HK-2 (cell line): ENCODE measurements at regions not wholly inside any gene's neighbourhood (a gene's known extent, or its start where the extent isn't known, plus 50 kb on each side); places are given as distances from the start of the nearest gene placed in this dataset.

Source experiments
- DNase-seq: peaks from one replicate; pipeline ENCODE4 v3.0.0-alpha.2; 2018; ENCODE audit not compliant: unreplicated experiment

DNA sequence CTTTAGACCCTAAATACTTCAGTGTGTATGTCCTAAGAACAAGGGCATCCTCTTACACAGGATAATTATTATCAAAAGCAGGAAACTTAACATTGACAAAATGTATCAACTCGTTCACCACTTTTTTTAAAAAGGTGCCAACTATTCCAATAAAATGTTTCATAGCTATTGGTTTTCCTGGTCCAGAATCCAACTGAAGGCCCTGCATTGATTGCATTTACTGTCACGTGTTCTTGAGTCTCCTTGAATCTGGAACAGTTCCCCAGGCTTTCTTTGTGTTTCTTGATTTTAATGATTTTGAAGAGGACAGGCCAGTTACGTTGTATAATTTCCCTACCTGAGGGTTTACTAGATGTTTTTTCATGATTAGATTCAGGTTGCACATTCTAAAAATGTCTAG, 94.6 kb upstream of the ARHGEF3 start:
- DNase-seq, result no peak

DNA sequence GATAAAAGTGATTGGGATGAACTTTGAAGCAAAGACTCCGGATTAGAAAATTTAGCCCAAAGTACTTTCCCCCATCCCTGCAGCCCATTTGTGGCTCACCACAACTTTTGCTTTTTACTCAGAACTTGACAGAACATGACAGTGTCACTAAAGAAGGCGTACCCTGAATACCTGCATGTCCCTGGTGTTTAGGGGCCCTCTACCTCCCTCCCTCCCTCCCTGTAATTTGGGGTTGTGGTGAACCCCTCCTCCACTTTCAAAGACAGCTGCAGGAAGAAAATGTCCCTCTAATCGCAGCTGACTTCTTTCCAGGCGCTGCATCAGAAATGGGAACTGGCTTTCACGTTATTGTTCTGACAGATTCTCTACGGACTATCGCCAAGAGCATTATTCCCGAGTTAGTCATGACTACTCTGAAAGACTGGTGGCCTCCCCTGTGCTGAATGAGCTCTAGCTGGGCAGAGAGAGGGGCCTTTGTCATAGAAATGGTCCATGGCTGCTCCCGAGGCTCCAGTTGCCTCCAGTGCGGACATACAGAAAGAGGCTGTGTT, 93.2 kb upstream of the ARHGEF3 start:
- DNase-seq, result no peak

DNA sequence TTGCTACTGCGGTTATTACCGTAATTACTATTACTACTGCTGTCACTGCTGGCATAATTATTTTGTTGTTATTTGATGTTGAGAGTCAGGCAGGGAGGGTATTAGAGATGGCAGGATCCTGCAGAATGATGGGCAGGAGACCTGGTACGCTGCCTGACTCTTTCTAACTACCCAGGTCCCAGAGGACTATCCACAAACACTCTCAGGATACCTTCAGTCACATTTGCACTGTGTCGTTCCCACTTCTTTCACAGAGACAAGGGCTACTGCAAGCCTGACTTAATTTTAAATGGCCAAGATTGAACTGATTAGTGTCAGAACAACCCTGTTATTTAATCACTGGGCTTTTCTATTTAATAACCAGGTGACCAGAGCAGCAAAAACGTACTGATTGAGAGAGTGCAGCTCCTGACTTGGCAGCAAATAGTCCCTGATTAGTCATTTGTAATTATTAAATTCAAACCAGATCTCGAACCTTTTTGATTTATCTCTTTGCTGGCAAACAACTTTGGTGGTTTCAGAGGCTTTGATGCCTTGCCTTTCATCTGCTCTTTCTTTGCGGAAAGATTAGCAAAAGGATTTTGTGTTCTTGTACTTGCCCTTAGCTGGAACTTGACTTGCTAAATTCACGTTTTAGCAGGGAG, 88.8 kb upstream of the ARHGEF3 start:
- no peak for DNase-seq

DNA sequence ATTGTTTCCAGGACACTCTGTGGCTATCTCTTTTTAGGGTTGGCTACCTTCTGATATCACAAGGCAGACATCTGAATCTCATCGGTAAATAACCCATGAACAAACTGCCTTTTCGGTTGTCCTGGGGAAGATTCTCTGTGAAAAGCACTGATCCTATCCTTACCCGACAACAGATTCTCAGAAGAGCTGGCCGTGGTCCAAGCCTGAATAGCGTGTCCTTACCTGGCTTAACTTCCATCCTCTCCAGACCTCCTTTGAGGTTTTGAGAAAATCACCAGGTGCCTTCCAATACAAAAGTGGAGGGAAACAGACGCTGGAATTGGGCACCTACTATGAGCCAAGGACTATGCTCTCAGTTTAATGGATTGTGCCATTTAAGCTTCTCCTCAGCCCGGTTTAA, 87.4 kb upstream of the ARHGEF3 start:
- DNase-seq, result no peak

DNA sequence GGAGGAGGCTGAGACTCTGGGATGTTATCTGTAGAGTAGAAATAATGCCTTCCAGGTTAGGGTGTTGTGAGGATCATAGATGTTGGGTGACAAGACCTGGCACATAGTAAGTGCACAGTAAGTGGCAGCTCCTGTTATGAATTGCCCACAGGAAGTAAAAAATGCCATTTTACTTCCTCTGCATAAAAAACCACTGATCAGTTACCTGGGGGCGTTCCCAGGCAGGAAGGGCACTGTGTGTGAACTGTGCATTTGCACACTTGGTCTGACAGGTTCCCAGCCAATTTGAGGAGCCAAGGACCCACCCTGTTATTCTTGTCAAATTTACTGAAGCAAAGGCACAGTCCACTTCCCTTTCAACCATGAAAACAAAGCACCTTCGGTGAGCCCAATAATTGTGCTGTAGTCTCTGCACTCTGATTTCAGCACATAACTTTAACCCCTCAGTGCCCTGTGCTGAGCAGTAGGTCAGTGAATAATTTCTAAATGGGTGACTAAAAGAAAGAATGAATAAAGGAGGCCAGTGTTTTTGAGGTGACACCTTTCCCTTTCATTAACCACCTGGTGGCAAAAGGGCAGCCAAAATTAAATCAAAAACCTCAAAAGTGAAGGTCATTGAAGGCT, 85.8 kb upstream of the ARHGEF3 start:
- DNase-seq, result no peak

DNA sequence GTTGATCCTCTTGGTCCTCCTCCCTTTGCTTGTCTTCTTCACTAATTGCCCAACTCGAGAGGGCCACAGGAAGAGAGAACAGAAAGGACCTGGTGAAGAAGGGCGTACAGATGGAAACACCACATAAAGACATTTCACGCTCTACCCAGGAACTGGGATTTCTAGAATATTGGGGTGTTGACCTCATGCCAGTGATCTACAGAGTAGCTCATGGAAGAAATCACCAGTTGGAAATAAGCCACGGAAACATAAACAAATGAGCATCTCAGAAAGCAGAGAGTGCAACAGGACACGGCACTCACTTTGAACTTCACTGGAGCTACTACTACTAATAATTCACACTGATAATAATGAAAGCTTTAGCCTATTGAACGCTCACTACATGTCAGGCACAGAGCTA, 84.6 kb upstream of the ARHGEF3 start:
- DNase-seq, result no peak

DNA sequence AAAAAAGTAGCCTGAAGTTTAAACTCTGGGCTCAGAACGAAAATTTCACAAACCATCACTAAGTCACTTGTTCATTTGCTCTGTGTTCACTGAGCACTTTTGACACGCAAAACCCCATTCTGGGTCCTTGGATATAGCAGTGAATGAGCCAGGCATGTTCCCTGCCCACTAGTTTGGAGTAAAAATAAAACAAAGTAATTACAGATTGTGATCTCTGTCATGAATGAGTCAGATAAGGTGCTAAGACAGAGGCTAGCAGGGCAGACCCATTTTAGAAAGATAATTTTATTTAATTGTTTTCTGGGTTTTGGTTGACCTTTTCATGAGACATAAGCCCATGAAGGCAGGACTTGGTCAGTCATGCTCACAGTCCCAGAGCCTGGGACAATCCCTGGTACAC, 84.1 kb upstream of the ARHGEF3 start:
- no peak for DNase-seq

DNA sequence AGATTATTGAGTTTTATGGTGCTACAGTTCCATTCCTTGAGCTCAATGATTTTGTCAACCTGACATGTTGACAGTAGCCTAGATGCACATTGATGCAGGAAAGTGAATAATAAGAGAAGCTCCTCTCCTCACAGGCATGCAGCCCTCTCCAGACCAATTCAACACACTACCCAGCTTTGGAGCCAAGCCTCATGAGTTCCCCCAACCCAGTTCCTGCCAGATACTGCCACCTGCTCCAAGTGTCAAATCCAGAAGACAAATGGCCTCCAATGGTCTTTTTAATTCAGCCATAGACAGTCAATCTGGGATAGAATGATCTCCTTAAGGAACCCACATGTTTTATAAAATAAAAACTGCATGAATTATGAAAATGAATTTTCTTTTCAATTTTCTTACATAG, 83.7 kb upstream of the ARHGEF3 start:
- DNase-seq, result no peak

DNA sequence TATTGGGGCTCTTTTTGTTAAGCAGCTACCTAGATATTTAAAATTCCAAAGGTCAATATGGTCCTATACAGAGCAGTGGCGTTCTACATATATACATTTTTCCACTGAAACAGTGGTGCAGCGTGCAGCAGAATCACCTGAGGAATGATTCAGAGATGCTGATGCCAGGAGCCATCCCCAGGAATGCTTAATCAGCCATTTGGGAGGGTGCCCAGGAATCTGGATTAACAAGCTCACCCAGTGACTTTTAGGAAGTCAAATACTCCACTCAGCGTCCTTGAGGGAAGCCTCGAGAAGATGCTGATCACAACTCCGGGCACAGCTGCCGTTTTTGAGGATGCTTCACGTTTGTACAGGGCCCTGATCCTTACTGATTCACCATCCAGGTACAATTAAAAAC, 82.6 kb upstream of the ARHGEF3 start:
- no peak for DNase-seq

DNA sequence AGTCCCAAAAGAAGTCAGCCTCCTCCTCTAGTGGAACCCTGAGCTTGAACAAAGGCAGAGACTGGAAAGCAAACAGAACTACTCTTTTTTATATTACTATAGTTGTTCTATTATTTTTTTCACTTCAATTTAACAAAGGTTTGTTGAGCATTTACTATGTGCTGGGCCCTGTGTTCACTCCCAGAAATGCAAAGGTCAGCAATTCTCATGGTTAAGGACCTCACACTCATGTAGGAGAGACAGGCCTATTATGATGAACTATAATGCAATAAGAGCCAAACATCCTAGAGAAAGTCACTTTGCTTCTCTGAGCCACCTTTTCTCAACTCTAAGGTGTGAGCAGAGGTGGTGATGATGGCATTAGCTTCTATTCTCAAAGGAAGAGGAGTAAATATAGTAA, 82.1 kb upstream of the ARHGEF3 start:
- no peak for DNase-seq

DNA sequence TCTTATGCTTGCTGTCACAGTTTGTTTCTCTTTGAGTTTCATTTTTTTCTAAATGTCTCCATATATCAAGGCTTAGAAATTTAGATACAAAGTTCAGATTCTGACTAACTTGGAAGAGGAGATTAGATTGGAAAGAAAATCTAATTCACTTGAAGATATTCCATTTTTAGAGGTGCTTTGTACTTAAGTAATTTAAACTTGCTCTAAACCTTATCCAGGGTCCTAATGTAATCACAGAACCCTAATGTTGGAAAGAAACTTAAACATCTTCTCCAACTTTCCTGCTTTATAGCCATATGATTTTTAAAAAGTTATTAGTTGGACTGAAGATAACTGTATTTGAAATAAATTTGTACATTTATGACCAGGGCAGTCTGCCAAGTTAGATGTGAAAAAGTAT, 81.1 kb upstream of the ARHGEF3 start:
- no peak for DNase-seq

DNA sequence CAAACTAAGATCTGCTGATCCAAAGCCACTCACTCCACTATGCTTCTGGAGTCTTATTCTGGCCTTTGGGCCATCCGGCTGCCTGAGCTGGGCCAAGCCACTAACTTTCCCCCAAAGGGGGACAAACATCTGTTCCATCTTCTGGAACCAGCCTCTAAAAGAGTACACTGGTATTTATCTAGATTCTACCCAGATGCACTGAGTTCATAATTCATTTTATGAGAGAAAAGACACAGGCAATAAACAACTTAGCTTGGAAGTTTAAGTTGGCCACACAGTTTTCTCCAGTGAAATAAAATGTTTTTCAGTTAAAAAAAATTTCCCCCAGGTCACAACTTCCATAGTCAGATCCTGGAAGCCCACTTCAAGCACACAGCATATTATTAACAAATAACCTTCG, 80.1 kb upstream of the ARHGEF3 start:
- no peak for DNase-seq

DNA sequence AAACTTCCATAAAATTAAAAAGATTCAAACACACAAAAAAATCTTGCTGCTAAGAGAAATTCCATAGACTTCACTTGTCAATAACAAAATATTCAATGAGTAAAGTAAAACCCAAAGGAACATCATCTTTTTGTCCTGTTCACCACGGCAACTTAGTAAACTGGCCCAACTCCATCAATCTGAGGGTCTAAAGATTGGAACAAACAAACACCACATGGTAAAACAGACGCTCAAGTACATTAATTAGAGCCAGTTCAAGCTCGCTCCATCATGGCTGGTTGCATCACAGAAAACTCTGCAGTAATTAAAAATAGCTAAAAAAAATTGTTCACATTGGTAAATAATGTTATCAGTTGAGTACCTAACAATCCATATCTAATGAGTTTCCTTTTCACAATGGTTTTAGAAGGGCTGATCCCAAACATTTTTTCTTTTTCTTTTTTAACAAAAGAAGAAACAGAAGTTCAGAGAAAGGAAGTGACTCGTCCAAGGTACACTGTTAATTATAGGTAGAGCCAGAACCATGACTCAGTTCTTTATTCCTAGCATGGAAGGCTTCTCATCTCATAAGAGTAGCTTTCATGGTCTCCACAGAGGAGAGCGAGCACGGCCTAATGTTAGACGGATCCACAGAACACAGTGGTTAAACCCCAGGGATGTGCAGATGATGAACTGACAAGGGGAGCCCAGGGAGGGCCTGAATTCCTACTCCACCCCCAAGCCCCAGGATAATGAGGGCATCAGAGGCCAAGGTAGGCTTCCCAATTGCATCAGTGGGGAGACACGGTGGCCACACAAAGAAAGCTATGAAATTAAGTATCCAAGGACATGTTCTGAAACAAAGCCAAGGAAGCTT, 79.2 kb upstream of the ARHGEF3 start:
- DNase-seq, result no peak

DNA sequence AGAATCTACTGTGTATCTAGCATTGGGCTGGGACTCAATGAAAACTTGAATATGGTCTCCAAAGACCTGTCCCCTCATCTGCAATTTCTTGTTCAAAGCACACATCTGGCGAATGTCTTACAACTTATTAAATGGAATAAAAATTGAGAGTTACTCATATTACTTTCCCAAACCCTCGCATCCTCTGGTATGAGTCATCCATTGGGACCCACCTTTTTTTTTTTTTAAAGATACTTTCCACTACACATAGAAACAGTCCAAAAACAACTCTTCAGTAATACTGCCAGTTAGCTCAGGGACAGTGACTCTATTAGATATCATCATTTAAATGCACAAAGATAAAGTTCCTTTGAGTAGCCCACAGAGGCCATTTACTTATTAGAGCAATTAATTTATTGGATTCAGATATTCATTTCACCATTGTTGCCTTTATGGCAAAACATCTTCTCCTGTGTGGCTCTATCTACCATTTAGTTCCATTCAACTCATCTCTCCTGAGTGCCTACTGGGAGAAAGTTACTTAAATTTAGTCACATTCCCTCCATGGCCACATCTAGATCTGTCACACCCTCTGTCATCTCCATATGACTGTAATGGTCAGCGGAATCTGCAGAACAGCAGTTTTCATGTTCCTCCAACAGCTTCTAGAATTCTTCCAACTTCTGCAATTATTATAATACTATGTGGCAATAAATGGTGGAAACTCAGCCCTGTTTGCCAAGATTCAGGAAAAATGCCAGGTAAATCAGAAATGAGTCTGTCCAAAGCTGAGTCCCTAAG, 77.9 kb upstream of the ARHGEF3 start:
- DNase-seq, result no peak

DNA sequence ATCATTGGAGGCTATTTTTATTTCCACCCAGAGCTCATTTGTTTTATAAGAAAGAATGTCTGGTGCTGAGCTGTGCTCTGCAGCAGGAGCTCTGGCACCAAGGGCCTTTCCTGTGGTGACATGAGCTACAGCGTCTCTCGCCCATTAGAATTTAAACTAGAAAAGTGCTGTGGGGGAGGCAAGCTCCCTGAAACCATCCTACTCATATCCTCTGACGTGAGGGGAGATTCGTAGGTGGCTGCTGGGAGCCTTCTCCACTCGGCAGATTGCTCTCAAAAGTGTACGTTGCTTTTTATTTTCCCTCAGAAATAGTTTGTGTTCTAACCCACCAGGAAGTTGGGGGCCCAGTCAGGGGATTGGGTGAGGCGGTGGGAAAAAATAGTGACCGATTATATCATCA, 76.3 kb upstream of the ARHGEF3 start:
- no peak for DNase-seq

DNA sequence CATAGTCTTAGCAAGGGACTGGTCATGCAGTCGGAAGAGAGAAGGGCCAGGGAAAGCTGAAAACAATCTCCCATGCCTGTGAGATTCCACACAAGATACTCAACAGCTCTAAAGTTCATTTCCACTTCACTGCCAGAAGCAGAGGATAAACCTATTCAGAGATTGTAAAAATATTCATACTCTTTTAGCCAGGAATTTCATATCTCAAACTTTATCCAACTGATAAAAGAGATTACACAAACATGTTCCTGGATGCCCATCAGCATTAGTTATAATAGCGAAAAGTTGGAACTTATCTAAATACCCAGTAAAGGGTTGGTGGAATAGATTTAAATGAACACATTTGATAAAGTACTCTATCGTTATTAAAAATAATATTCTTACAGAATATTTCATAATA, 75.2 kb upstream of the ARHGEF3 start:
- DNase-seq, result no peak

DNA sequence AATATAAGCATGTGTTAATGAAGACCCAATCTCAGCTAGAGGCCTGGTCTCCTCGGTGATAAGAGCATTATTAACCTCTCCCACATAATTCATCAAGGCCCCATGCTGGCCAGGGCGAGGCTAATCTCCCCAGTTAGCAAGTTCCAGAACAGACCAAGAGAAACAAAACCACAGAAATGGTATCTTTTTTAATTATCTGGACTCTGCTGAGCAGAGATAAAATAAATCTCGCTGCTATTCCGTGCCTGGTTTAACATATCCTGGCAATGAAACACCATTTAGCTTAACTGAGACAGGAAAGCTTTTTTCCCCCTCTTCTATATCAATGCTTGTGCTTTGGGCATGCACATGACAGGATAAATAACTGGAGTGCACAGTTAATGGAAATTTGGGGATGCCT, 72.5 kb upstream of the ARHGEF3 start:
- no peak for DNase-seq

DNA sequence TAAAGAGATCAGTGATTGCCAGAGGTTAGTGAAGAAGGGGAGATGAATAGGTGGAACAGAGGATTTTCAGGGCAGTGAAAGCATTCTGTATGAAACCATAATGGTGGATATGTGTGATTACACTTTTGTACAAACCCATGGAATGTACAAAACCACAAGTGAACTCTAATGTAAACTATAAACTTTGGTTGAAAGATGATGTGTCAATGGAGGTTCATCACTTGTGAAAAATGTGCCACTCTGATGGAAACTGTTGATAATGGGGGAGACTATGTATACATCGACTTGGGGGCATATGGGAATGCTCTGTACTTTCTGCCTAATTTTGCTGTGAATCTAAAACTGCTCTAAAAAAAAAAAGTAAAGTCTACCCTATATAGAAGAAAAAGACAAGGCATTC, 68.7 kb upstream of the ARHGEF3 start:
- DNase-seq, result no peak

DNA sequence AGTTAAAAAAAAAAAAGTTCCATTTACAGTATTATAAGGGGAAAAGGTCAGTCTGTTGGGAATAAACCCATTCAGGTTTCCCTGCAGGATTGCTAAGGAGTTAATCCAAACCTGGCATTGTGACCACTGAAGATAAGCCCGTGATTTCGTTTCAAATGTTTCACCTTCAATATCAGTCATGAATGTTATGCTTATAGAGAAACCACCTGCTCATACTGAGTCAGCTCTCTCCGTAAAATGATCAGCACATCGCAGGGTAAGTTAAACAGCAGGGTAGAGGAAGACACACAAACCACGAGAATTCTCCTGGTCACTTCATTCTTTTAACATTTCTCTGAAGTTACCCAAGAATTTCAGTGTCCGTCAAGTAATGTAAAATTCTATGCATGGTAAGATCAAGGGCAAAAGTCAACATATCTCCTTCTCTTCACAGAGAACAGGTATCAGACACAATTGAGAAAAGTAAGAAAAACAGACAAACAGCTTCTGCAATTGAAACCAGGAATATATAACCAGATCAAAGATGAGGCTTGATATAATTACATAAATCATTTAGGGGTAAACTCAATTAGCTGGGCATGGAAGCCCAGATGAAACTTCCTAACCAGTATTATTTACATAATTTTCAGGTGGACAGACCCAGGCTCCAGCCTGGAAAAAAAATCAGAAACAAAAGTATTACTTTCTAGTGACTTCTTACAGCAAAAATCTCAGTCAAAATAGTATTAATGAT, 67.6 kb upstream of the ARHGEF3 start:
- DNase-seq, result no peak

DNA sequence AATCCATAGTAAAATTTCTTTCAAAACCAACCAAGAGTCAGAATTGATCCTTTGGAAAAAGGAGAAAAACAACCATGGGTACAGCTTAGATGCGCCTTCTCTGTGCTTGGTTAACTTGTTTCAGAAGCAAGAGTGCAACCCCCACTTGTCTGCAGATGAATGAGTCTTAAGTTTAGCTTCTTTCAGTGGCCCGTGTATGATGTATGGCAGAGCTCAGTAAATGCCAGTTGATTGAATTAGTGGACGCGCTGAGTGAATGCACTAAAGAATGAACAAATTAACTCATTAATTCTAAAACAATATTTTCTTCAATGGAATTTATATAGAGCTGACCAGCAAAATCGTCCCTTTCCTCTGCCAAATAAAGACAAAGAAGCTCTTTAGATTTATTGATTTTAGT, 67.0 kb upstream of the ARHGEF3 start:
- DNase-seq, result no peak

DNA sequence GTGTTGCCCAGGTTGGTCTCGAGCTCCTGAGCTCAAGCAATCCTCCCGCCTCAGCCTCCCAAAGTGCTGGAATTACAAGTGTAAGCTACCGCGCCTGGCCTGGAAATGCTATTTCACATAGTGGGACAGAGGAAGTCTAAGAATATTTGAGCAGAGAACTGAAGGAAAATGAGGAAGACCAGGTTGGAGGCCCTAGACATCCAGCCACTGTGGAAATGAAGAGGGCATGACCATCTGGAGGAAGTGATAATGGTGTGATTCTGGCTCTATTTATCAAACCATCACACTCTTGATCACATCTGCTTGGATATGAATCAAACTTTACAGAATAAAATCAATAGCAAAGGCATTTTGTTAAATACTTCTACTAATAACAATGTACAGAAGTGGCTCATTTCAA, 65.9 kb upstream of the ARHGEF3 start:
- no peak for DNase-seq
